ENCODE measurements at regions not wholly inside any gene's neighbourhood (a gene's known extent, or its start where the extent isn't known, plus 50 kb on each side); places are given as distances from the start of the nearest gene placed in this dataset.
A peak's percentile ranks its signal among the peaks of the same experiment; 100 is the strongest.

GRCh38 chr2:160889439-160890170 is 270.6 kb upstream of the TANK start:
- DNase-seq (ENCODE audit: insufficient read length, low spot score) (no peak), FAIRE-seq (no peak)
- no peak for TF ChIP-seq CTCF (IDR thresholded peaks at IDR 0.05; ENCODE audit: insufficient read depth, missing control alignments)

- FAIRE-seq (peak; percentile 58), DNase-seq (ENCODE audit: insufficient read length, low spot score) (no peak)
- no peak for TF ChIP-seq CTCF (IDR thresholded peaks at IDR 0.05; ENCODE audit: insufficient read depth, missing control alignments)
Observed at GRCh38 chr2:160890667-160891352, 269.4 kb upstream of the TANK start.

- FAIRE-seq (peak; percentile 84), DNase-seq (ENCODE audit: insufficient read length, low spot score) (no peak)
- TF ChIP-seq CTCF (IDR thresholded peaks at IDR 0.05; ENCODE audit: insufficient read depth, missing control alignments) = no peak
Observed at GRCh38 chr2:160891353-160891740, 268.9 kb upstream of the TANK start.

- no peak for FAIRE-seq
- no peak for TF ChIP-seq CTCF (IDR thresholded peaks at IDR 0.05; ENCODE audit: insufficient read depth, missing control alignments)
- no peak for DNase-seq (ENCODE audit: insufficient read length, low spot score)
Observed at GRCh38 chr2:160892204-160892603, 268.0 kb upstream of the TANK start.

- no peak for FAIRE-seq
- no peak for DNase-seq (ENCODE audit: insufficient read length, low spot score)
- no peak for TF ChIP-seq CTCF (IDR thresholded peaks at IDR 0.05; ENCODE audit: insufficient read depth, missing control alignments)
Observed at GRCh38 chr2:160893581-160893980, 266.6 kb upstream of the TANK start.

- no peak for DNase-seq (ENCODE audit: insufficient read length, low spot score)
- FAIRE-seq = no peak
- no peak for TF ChIP-seq CTCF (IDR thresholded peaks at IDR 0.05; ENCODE audit: insufficient read depth, missing control alignments)
Observed at GRCh38 chr2:160898581-160899307, 261.5 kb upstream of the TANK start.

Data from D721Med (cell line).